GM10248 (cell line): ENCODE measurements at regions not wholly inside any gene's neighbourhood (a gene's known extent, or its start where the extent isn't known, plus 50 kb on each side); places are given as distances from the start of the nearest gene placed in this dataset.

Experiments
- CTCF ChIA-PET: fragments of 300-600 bp; sonication (Branson Sonifier 250); formaldehyde crosslinking; extraction: SDS; loops from one replicate; lab custom pipeline; 2021; ENCODE audit warnings: antibody characterized with exemption; lab: Yijun Ruan, JAX
- POLR2A ChIA-PET: fragments of 350-650 bp; sonication (Branson Sonifier 250); formaldehyde crosslinking; extraction: SDS; loops from one replicate; lab custom pipeline; 2020; ENCODE audit warnings: antibody characterized with exemption; lab: Yijun Ruan, JAX
- DNase-seq: peaks from one replicate; pipeline ENCODE4 v3.0.0; 2012; ENCODE audit errors: extremely low spot score
- CTCF ChIP-seq: IDR thresholded peaks from 2 replicates; pipeline ENCODE4 v1.5.1; 2012; ENCODE audit warnings: mild to moderate bottlenecking, low read depth; ENCODE audit errors: extremely low read depth, missing control alignments, control extremely low read depth

GRCh38 chr13:79231887-79232286, 174.2 kb downstream of the RBM26 start:
- ChIA-PET POLR2A (no interaction called here), CTCF (no interaction called here)
- DNase-seq, result no peak
- no peak for TF ChIP-seq CTCF

- ChIA-PET CTCF (interaction anchor here (1.0 to 1.3 kb wide), 2 partner anchors 35 to 51 kb away, joined by 3 read pairs; no protein-coding TSS in a partner anchor), POLR2A (no interaction called here)
- no peak for DNase-seq
- TF ChIP-seq CTCF, result no peak
Measured at GRCh38 chr13:79229761-79230160, 176.3 kb downstream of the RBM26 start.

- TF ChIP-seq CTCF, result no peak
- no peak for DNase-seq
- POLR2A ChIA-PET, result no interaction called here
- CTCF ChIA-PET, result interaction anchor here (1.0 to 1.3 kb wide), 2 partner anchors 34 to 52 kb away, joined by 3 read pairs; no protein-coding TSS in a partner anchor
Measured at GRCh38 chr13:79228972-79229371, 177.1 kb downstream of the RBM26 start.

- no peak for TF ChIP-seq CTCF
- CTCF ChIA-PET, result interaction anchor here (0.9 to 1.4 kb wide), 3 partner anchors 102 to 249 kb away, joined by 3 read pairs; no protein-coding TSS in a partner anchor
- POLR2A ChIA-PET, result no interaction called here
- peak; percentile 42 for DNase-seq
Measured at GRCh38 chr13:79227418-79227817, 178.6 kb downstream of the RBM26 start.

- CTCF ChIA-PET, result interaction anchor here (0.9 to 1.4 kb wide), 3 partner anchors 102 to 248 kb away, joined by 3 read pairs; no protein-coding TSS in a partner anchor
- TF ChIP-seq CTCF, result no peak
- no peak for DNase-seq
- POLR2A ChIA-PET, result no interaction called here
Measured at GRCh38 chr13:79226938-79227337, 179.1 kb downstream of the RBM26 start.

- no peak for TF ChIP-seq CTCF
- ChIA-PET CTCF (interaction anchor here (1.3 to 2.2 kb wide), 2 partner anchors 12 to 20 kb away, joined by 4 to 5 read pairs; no protein-coding TSS in a partner anchor), POLR2A (no interaction called here)
- DNase-seq, result no peak
Measured at GRCh38 chr13:79226250-79226649, 179.8 kb downstream of the RBM26 start.
